C4-2B (cell line): ENCODE measurements at regions not wholly inside any gene's neighbourhood (a gene's known extent, or its start where the extent isn't known, plus 50 kb on each side); places are given as distances from the start of the nearest gene placed in this dataset.
"Not testable (repeated sequence)": the region's sequence is repeated elsewhere in the genome, so short reads cannot be mapped to it uniquely, and the experiment has no call there.

ENCODE experiments used
- H3K27ac ChIP-seq: fragments of 450-650 bp; 2 replicates; pipeline ENCODE4 v1.5.1; 2017
- CTCF ChIP-seq: fragments of 450-650 bp; conservative IDR thresholded peaks from 2 replicates; pipeline ENCODE4 v1.5.1; 2017; ENCODE audit warnings: mild to moderate bottlenecking
- ZFX ChIP-seq: fragments of 450-650 bp; IDR thresholded peaks from 2 replicates; pipeline ENCODE4 v1.6.1; 2017

- not testable (repeated sequence) for H3K27ac ChIP-seq
Observed at GRCh38 chr16:29213251-29213650, 193.3 kb downstream of the NPIPB11 start.

GRCh38 chr16:29212084-29213027 lies 194.2 kb downstream of the NPIPB11 start:
- H3K27ac ChIP-seq, result not testable (repeated sequence)

GRCh38 chr16:29211456-29211855 lies 195.1 kb downstream of the NPIPB11 start:
- H3K27ac ChIP-seq, result not testable (repeated sequence)

- not testable (repeated sequence) for H3K27ac ChIP-seq
Observed at GRCh38 chr16:29210299-29211150, 196.0 kb downstream of the NPIPB11 start.

GRCh38 chr16:29206120-29206519 lies 200.4 kb downstream of the NPIPB11 start:
- H3K27ac ChIP-seq, result not testable (repeated sequence)

- not testable (repeated sequence) for H3K27ac ChIP-seq
Observed at GRCh38 chr16:29205151-29205550, 201.4 kb downstream of the NPIPB11 start.

- H3K27ac ChIP-seq, result no peak overlapping the region
- TF ChIP-seq CTCF, result no peak
- TF ChIP-seq ZFX, result no peak
Observed at GRCh38 chr16:29204806-29205135, 201.7 kb downstream of the NPIPB11 start.

GRCh38 chr16:29203933-29204805 lies 202.3 kb downstream of the NPIPB11 start:
- H3K27ac ChIP-seq, result not testable (repeated sequence)

GRCh38 chr16:29203046-29203932 lies 203.2 kb downstream of the NPIPB11 start:
- not testable (repeated sequence) for H3K27ac ChIP-seq

GRCh38 chr16:29202642-29203041 lies 203.9 kb downstream of the NPIPB11 start:
- H3K27ac ChIP-seq, result not testable (repeated sequence)

- H3K27ac ChIP-seq, result not testable (repeated sequence)
Observed at GRCh38 chr16:29202025-29202632, 204.4 kb downstream of the NPIPB11 start.

GRCh38 chr16:29201296-29202024 lies 205.1 kb downstream of the NPIPB11 start:
- H3K27ac ChIP-seq, result not testable (repeated sequence)

- not testable (repeated sequence) for H3K27ac ChIP-seq
Observed at GRCh38 chr16:29200681-29201080, 205.8 kb downstream of the NPIPB11 start.

GRCh38 chr16:29200135-29200601 lies 206.3 kb downstream of the NPIPB11 start:
- not testable (repeated sequence) for H3K27ac ChIP-seq

GRCh38 chr16:29199626-29200025 lies 206.9 kb downstream of the NPIPB11 start:
- not testable (repeated sequence) for H3K27ac ChIP-seq
